22Rv1 (cell line): ENCODE measurements at regions not wholly inside any gene's neighbourhood (a gene's known extent, or its start where the extent isn't known, plus 50 kb on each side); places are given as distances from the start of the nearest gene placed in this dataset.

Source experiments
- ZFX ChIP-seq: fragments of 450-650 bp; IDR thresholded peaks from 2 replicates; pipeline ENCODE4 v1.6.1; 2017; ENCODE audit warnings: antibody characterized with exemption, borderline replicate concordance
- TF ChIP-seq, protein P1 (sequence below): fragments of 450-650 bp; IDR thresholded peaks from 2 replicates; pipeline ENCODE4 v1.5.1; 2017; ENCODE audit warnings: mild to moderate bottlenecking

DNA sequence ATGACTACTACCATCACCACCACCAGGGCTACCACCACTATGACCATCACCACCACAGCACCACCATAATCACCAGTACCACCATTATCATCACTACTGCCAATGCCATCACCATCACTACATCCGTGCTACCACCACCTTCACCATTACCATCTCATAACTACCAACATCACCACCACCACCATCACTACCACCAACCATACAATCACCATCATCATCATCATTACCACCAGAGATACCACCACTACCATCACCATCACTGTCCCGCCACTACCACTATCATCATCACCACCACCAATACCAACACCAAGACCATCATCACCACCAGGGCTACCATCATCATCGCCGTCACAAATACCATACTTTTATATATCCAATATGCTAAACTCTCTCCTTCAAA is 369.6 kb upstream of the DYNLRB2 start:
- TF ChIP-seq, protein P1, sequence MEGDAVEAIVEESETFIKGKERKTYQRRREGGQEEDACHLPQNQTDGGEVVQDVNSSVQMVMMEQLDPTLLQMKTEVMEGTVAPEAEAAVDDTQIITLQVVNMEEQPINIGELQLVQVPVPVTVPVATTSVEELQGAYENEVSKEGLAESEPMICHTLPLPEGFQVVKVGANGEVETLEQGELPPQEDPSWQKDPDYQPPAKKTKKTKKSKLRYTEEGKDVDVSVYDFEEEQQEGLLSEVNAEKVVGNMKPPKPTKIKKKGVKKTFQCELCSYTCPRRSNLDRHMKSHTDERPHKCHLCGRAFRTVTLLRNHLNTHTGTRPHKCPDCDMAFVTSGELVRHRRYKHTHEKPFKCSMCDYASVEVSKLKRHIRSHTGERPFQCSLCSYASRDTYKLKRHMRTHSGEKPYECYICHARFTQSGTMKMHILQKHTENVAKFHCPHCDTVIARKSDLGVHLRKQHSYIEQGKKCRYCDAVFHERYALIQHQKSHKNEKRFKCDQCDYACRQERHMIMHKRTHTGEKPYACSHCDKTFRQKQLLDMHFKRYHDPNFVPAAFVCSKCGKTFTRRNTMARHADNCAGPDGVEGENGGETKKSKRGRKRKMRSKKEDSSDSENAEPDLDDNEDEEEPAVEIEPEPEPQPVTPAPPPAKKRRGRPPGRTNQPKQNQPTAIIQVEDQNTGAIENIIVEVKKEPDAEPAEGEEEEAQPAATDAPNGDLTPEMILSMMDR = no peak
- no peak for TF ChIP-seq ZFX
